ENCODE measurements at regions not wholly inside any gene's neighbourhood (a gene's known extent, or its start where the extent isn't known, plus 50 kb on each side); places are given as distances from the start of the nearest gene placed in this dataset.

DNA sequence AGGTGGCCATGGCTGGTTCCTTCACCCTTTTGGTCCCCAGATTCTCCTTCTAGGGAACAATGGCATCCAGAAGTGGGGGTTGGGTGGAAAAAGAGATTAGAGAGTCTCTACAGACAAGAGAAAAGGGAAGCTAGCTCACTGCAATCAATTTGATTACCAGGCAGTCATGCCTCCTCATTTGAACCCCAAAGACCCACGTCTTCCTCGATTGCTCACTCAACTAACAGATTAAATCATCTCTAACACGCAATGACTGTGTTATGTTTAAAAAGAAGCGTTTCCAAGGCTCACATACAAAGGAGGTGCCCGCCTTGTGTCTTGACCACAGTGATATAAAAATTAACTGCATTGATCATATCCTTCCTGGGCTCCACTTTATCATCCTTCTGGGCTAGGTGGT lies 57.6 kb downstream of the BHLHE40 start:
- Histone ChIP-seq H3K9me3 (ENCODE audit: low read length) (no peaks in the 10 kb centered on the region), H3K9me2 (ENCODE audit: insufficient read depth, low read length) (no peaks in the 10 kb centered on the region), H3K27ac (ENCODE audit: low read depth, low read length, poor library complexity, severe bottlenecking) (no peak overlapping the region), H3K4me2 (ENCODE audit: low read length) (no peak overlapping the region), H3K4me1 (ENCODE audit: insufficient read depth, low read length, poor library complexity, severe bottlenecking) (no peaks in the 10 kb centered on the region), H2AFZ (ENCODE audit: low read length) (no peak overlapping the region), H3K4me3 (ENCODE audit: low read depth, low read length, poor library complexity, severe bottlenecking) (no peak overlapping the region), H3K36me3 (ENCODE audit: insufficient read depth, low read length) (no peaks in the 10 kb centered on the region), H4K20me1 (ENCODE audit: insufficient read depth, low read length) (no peaks in the 10 kb centered on the region), H3K79me2 (ENCODE audit: insufficient read depth, low read depth, low read length) (no peaks in the 10 kb centered on the region)
- CTCF ChIA-PET (ENCODE audit: unreplicated experiment), result no interaction called here
- DNase-seq (ENCODE audit: low spot score), result no peak
- intact Hi-C loops (cut with micrococcal nuclease; ENCODE audit: unreplicated experiment), result no loop called here
- TF ChIP-seq EZH2phosphoT487 (IDR thresholded peaks at IDR 0.05; ENCODE audit: borderline replicate concordance, low read depth, low read length), result no peak
- TF ChIP-seq, protein P1, sequence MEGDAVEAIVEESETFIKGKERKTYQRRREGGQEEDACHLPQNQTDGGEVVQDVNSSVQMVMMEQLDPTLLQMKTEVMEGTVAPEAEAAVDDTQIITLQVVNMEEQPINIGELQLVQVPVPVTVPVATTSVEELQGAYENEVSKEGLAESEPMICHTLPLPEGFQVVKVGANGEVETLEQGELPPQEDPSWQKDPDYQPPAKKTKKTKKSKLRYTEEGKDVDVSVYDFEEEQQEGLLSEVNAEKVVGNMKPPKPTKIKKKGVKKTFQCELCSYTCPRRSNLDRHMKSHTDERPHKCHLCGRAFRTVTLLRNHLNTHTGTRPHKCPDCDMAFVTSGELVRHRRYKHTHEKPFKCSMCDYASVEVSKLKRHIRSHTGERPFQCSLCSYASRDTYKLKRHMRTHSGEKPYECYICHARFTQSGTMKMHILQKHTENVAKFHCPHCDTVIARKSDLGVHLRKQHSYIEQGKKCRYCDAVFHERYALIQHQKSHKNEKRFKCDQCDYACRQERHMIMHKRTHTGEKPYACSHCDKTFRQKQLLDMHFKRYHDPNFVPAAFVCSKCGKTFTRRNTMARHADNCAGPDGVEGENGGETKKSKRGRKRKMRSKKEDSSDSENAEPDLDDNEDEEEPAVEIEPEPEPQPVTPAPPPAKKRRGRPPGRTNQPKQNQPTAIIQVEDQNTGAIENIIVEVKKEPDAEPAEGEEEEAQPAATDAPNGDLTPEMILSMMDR (conservative IDR thresholded peaks at IDR 0.05; ENCODE audit: low read length), result no peak
- no TSS peak for BruUV-seq (replicated peaks)
- POLR2A ChIA-PET, result interaction anchor here (0.8 kb wide), 1 partner anchor 325 kb away, joined by 3 read pairs; no protein-coding TSS in a partner anchor

- DNase-seq (ENCODE audit: low spot score), result no peak
- no peak overlapping the region for H3K4me3 ChIP-seq (ENCODE audit: low read depth, low read length, poor library complexity, severe bottlenecking)
- H3K36me3 ChIP-seq (ENCODE audit: insufficient read depth, low read length), result no peaks in the 10 kb centered on the region
- no peak overlapping the region for H3K4me2 ChIP-seq (ENCODE audit: low read length)
- H3K27ac ChIP-seq (ENCODE audit: low read depth, low read length, poor library complexity, severe bottlenecking), result no peak overlapping the region
- BruUV-seq (replicated peaks), result no TSS peak
- POLR2A ChIA-PET, result no interaction called here
- CTCF ChIA-PET (ENCODE audit: unreplicated experiment), result interaction anchor here (1.0 kb wide), 1 partner anchor 11 kb away, joined by 4 read pairs; no protein-coding TSS in a partner anchor
- no peaks in the 10 kb centered on the region for H3K9me2 ChIP-seq (ENCODE audit: insufficient read depth, low read length)
- TF ChIP-seq EZH2phosphoT487 (IDR thresholded peaks at IDR 0.05; ENCODE audit: borderline replicate concordance, low read depth, low read length), result no peak
- TF ChIP-seq, protein P1 (conservative IDR thresholded peaks at IDR 0.05; ENCODE audit: low read length), result no peak
- no peak overlapping the region for H2AFZ ChIP-seq (ENCODE audit: low read length)
- no peaks in the 10 kb centered on the region for H3K79me2 ChIP-seq (ENCODE audit: insufficient read depth, low read depth, low read length)
- no peaks in the 10 kb centered on the region for H4K20me1 ChIP-seq (ENCODE audit: insufficient read depth, low read length)
- H3K4me1 ChIP-seq (ENCODE audit: insufficient read depth, low read length, poor library complexity, severe bottlenecking), result no peaks in the 10 kb centered on the region
- H3K9me3 ChIP-seq (ENCODE audit: low read length), result no peaks in the 10 kb centered on the region
- intact Hi-C loops (cut with micrococcal nuclease; ENCODE audit: unreplicated experiment), result no loop called here
Measured at GRCh38 chr3:5039585-5039984, 60.3 kb downstream of the BHLHE40 start.

- no TSS peak for BruUV-seq (replicated peaks)
- no peak for TF ChIP-seq EZH2phosphoT487 (IDR thresholded peaks at IDR 0.05; ENCODE audit: borderline replicate concordance, low read depth, low read length)
- TF ChIP-seq, protein P1 (conservative IDR thresholded peaks at IDR 0.05; ENCODE audit: low read length), result 0 out of 2 replicates have a peak, but pooled peaks have one; percentile 23
- ChIA-PET POLR2A (interaction anchor here (0.6 to 1.0 kb wide), 3 partner anchors 170 to 1915 kb away, joined by 3 read pairs; no protein-coding TSS in a partner anchor), CTCF (ENCODE audit: unreplicated experiment) (no interaction called here)
- Histone ChIP-seq H3K4me1 (ENCODE audit: insufficient read depth, low read length, poor library complexity, severe bottlenecking) (no peaks in the 10 kb centered on the region), H3K27ac (ENCODE audit: low read depth, low read length, poor library complexity, severe bottlenecking) (no peak overlapping the region), H3K79me2 (ENCODE audit: insufficient read depth, low read depth, low read length) (no peaks in the 10 kb centered on the region), H3K4me2 (ENCODE audit: low read length) (no peak overlapping the region), H3K9me2 (ENCODE audit: insufficient read depth, low read length) (no peaks in the 10 kb centered on the region), H3K4me3 (ENCODE audit: low read depth, low read length, poor library complexity, severe bottlenecking) (no peak overlapping the region), H2AFZ (ENCODE audit: low read length) (no peak overlapping the region), H3K9me3 (ENCODE audit: low read length) (no peaks in the 10 kb centered on the region), H3K36me3 (ENCODE audit: insufficient read depth, low read length) (no peaks in the 10 kb centered on the region), H4K20me1 (ENCODE audit: insufficient read depth, low read length) (no peaks in the 10 kb centered on the region)
- DNase-seq (ENCODE audit: low spot score), result no peak
- intact Hi-C loops (cut with micrococcal nuclease; ENCODE audit: unreplicated experiment), result no loop called here
Measured at GRCh38 chr3:5041315-5041714, 62.1 kb downstream of the BHLHE40 start.

Data from OCI-LY7 (cell line).